HEK293 (cell line): ENCODE measurements at regions not wholly inside any gene's neighbourhood (a gene's known extent, or its start where the extent isn't known, plus 50 kb on each side); places are given as distances from the start of the nearest gene placed in this dataset.

Source experiments
- CTCF ChIA-PET: fragments of 350-600 bp; formaldehyde crosslinking; extraction: SDS; loops from one replicate; lab custom pipeline; 2021; ENCODE audit warnings: antibody characterized with exemption; lab: Yijun Ruan, JAX
- POLR2A ChIA-PET: fragments of 300-600 bp; formaldehyde crosslinking; extraction: SDS; loops from one replicate; lab custom pipeline; 2020; ENCODE audit warnings: antibody characterized with exemption, inconsistent platforms; lab: Yijun Ruan, JAX
- H3K27ac ChIP-seq: fragments of 200-500 bp; sonication (Bioruptor generic); 2 replicates; pipeline ENCODE4 v1.5.1; 2014; ENCODE audit warnings: low read depth, low read length, control low read depth, inconsistent platforms; ENCODE audit errors: extremely low read depth
- H3K36me3 ChIP-seq, 2 experiments: fragments of 200-500 bp in 1 of 2; sonication (Bioruptor generic) in 1 of 2; 1 replicate in 1 of 2; 2 replicates in 1 of 2; pipeline ENCODE4 v1.5.1; 2014 to 2017; ENCODE audit warnings: inconsistent platforms in 2 of 2, low read length in 2 of 2; ENCODE audit not compliant: control insufficient read depth in 2 of 2, insufficient read depth in 1 of 2
- H3K4me1 ChIP-seq: fragments of 200-500 bp; sonication (Bioruptor generic); 2 replicates; pipeline ENCODE4 v1.5.1; 2014; ENCODE audit warnings: mild to moderate bottlenecking, low read length, inconsistent platforms; ENCODE audit not compliant: control insufficient read depth, insufficient read depth
- H3K4me3 ChIP-seq: 2 replicates; pipeline ENCODE4 v1.5.1; 2011; ENCODE audit warnings: low read depth, mild to moderate bottlenecking, control low read depth, low read length, moderate library complexity
- H3K9me3 ChIP-seq: fragments of 200-500 bp; sonication (Bioruptor generic); 2 replicates; pipeline ENCODE4 v1.5.1; 2014; ENCODE audit warnings: low read depth, low read length, inconsistent platforms; ENCODE audit not compliant: control insufficient read depth, insufficient read depth
- BCL11B ChIP-seq: fragments of 450-650 bp; formaldehyde crosslinking; IDR thresholded peaks from 2 replicates; pipeline ENCODE4 v1.5.1; 2016; ENCODE audit warnings: low read depth, missing biosample characterization, missing genetic modification characterization
- KLF1 ChIP-seq: fragments of 450-650 bp; formaldehyde crosslinking; IDR thresholded peaks from 2 replicates; pipeline ENCODE4 v1.5.1; 2016; ENCODE audit warnings: missing biosample characterization, missing genetic modification characterization
- KLF16 ChIP-seq: fragments of 450-650 bp; formaldehyde crosslinking; IDR thresholded peaks from 2 replicates; pipeline ENCODE4 v1.5.1; 2017; ENCODE audit warnings: missing biosample characterization, missing genetic modification characterization
- KLF9 ChIP-seq: fragments of 450-650 bp; formaldehyde crosslinking; IDR thresholded peaks from 2 replicates; pipeline ENCODE4 v1.5.1; 2016; ENCODE audit warnings: missing biosample characterization, missing genetic modification characterization, low read depth
- MYNN ChIP-seq: fragments of 450-650 bp; formaldehyde crosslinking; IDR thresholded peaks from 2 replicates; pipeline ENCODE4 v1.5.1; 2016; ENCODE audit warnings: missing biosample characterization, missing genetic modification characterization, borderline replicate concordance
- ZBTB20 ChIP-seq: fragments of 450-650 bp; formaldehyde crosslinking; IDR thresholded peaks from 2 replicates; pipeline ENCODE4 v1.5.1; 2016; ENCODE audit warnings: missing biosample characterization, missing genetic modification characterization
- ZFP37 ChIP-seq: fragments of 450-650 bp; formaldehyde crosslinking; IDR thresholded peaks from 2 replicates; pipeline ENCODE4 v1.5.1; 2016; ENCODE audit warnings: missing biosample characterization, missing genetic modification characterization
- ZNF16 ChIP-seq: fragments of 450-650 bp; formaldehyde crosslinking; IDR thresholded peaks from 2 replicates; pipeline ENCODE4 v1.5.1; 2016; ENCODE audit warnings: low read depth, missing biosample characterization, missing genetic modification characterization
- ZNF23 ChIP-seq: fragments of 450-650 bp; formaldehyde crosslinking; IDR thresholded peaks from 2 replicates; pipeline ENCODE4 v1.5.1; 2016; ENCODE audit warnings: missing biosample characterization, missing genetic modification characterization, borderline replicate concordance
- ZNF366 ChIP-seq: fragments of 450-650 bp; formaldehyde crosslinking; conservative IDR thresholded peaks from 2 replicates; pipeline ENCODE4 v1.5.1; 2016; ENCODE audit warnings: missing biosample characterization, missing genetic modification characterization
- ZNF514 ChIP-seq: fragments of 450-650 bp; formaldehyde crosslinking; IDR thresholded peaks from 2 replicates; pipeline ENCODE4 v1.5.1; 2016; ENCODE audit warnings: missing biosample characterization, missing genetic modification characterization
- ZNF561 ChIP-seq: fragments of 450-650 bp; IDR thresholded peaks from 2 replicates; pipeline ENCODE4 v1.5.1; 2018; ENCODE audit warnings: missing biosample characterization, missing genetic modification characterization, borderline replicate concordance
- ZNF623 ChIP-seq: fragments of 450-650 bp; formaldehyde crosslinking; IDR thresholded peaks from 2 replicates; pipeline ENCODE4 v1.5.1; 2016; ENCODE audit warnings: missing biosample characterization, missing genetic modification characterization
- ZNF629 ChIP-seq: fragments of 450-650 bp; formaldehyde crosslinking; IDR thresholded peaks from 2 replicates; pipeline ENCODE4 v1.5.1; 2017; ENCODE audit warnings: missing biosample characterization, missing genetic modification characterization
- ZNF664 ChIP-seq: fragments of 450-650 bp; formaldehyde crosslinking; IDR thresholded peaks from 2 replicates; pipeline ENCODE4 v1.5.1; 2016; ENCODE audit warnings: missing biosample characterization, missing genetic modification characterization
- ZSCAN16 ChIP-seq: fragments of 450-650 bp; formaldehyde crosslinking; IDR thresholded peaks from 2 replicates; pipeline ENCODE4 v1.5.1; 2016; ENCODE audit warnings: missing biosample characterization, missing genetic modification characterization
- TF ChIP-seq, protein P1 (sequence below): fragments of 450-650 bp; IDR thresholded peaks from 2 replicates; pipeline ENCODE4 v1.5.1; 2018; ENCODE audit warnings: missing biosample characterization, missing genetic modification characterization
- TF ChIP-seq, protein P2 (sequence below): fragments of 450-650 bp; formaldehyde crosslinking; IDR thresholded peaks from 2 replicates; pipeline ENCODE4 v1.5.1; 2017; ENCODE audit warnings: missing biosample characterization, missing genetic modification characterization
- TF ChIP-seq, protein P3 (sequence below): fragments of 450-650 bp; formaldehyde crosslinking; optimal IDR thresholded peaks from 2 replicates; pipeline ENCODE3; 2016; ENCODE audit warnings: missing biosample characterization, mild to moderate bottlenecking, missing genetic modification characterization
- TF ChIP-seq, protein P4 (sequence below): fragments of 450-650 bp; formaldehyde crosslinking; IDR thresholded peaks from 2 replicates; pipeline ENCODE4 v1.5.1; 2016; ENCODE audit warnings: missing biosample characterization, missing genetic modification characterization
- TF ChIP-seq, protein P5 (sequence below): fragments of 450-650 bp; formaldehyde crosslinking; IDR thresholded peaks from 2 replicates; pipeline ENCODE4 v1.5.1; 2016; ENCODE audit warnings: missing biosample characterization, missing genetic modification characterization

DNA sequence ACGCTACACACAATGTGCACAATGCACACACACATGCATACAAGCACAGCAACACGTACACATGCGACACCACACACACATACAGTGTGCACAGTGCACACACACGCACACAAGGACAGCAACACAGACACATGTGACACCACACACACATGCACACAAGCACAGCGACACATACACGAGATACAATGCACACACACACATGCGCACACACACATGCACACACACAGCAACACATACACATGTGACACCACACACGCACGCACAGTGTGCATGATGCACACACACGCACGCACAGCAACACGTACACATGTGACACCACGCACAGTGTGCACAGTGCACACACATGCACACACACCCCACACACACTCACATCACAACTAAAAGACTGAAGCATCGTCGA is 327.3 kb downstream of the THBS2 start:
- TF ChIP-seq, protein P1, sequence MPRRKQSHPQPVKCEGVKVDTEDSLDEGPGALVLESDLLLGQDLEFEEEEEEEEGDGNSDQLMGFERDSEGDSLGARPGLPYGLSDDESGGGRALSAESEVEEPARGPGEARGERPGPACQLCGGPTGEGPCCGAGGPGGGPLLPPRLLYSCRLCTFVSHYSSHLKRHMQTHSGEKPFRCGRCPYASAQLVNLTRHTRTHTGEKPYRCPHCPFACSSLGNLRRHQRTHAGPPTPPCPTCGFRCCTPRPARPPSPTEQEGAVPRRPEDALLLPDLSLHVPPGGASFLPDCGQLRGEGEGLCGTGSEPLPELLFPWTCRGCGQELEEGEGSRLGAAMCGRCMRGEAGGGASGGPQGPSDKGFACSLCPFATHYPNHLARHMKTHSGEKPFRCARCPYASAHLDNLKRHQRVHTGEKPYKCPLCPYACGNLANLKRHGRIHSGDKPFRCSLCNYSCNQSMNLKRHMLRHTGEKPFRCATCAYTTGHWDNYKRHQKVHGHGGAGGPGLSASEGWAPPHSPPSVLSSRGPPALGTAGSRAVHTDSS (tag by site-specific recombination): no peak
- TF ChIP-seq, protein P2, sequence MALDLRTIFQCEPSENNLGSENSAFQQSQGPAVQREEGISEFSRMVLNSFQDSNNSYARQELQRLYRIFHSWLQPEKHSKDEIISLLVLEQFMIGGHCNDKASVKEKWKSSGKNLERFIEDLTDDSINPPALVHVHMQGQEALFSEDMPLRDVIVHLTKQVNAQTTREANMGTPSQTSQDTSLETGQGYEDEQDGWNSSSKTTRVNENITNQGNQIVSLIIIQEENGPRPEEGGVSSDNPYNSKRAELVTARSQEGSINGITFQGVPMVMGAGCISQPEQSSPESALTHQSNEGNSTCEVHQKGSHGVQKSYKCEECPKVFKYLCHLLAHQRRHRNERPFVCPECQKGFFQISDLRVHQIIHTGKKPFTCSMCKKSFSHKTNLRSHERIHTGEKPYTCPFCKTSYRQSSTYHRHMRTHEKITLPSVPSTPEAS (tag by site-specific recombination): peak; percentile 77
- TF ChIP-seq, all 188 proteins: peak for 1
- ChIA-PET POLR2A (no interaction called here), CTCF (interaction anchor here (0.6 to 1.1 kb wide), 2 partner anchors 31 to 604 kb away, joined by 3 to 4 read pairs; no protein-coding TSS in a partner anchor)
- Histone ChIP-seq H3K36me3 (no peaks in the 10 kb centered on the region), H3K27ac (no peak overlapping the region), H3K4me3 (no peak overlapping the region), H3K4me1 (no peaks in the 10 kb centered on the region), H3K9me3 (peaks cover 2% of the 10 kb centered on the region; the same call in 1 of the 2 replicates)

DNA sequence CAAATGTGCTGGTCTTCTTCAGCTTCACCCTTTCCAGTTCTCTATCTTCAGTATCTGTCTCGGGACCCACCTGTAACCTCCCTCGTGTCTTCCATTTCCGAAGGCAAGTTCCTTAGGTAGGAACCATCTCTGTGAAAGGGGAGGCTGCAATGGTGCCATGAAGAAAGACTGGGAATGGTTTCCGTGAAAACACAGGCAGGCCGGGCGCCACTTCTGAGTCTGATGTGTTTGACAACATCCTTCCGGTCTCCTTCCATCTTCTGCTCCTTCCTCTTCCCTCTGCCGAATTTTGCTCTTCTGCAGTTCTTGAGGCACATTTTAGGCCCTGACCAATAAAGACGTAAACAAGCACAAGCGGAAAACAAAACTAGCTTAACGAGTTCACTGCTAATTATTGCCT is 328.0 kb downstream of the THBS2 start:
- Histone ChIP-seq H3K4me3 (no peak overlapping the region), H3K4me1 (no peaks in the 10 kb centered on the region), H3K9me3 (peaks cover 2% of the 10 kb centered on the region; the same call in 1 of the 2 replicates), H3K27ac (no peak overlapping the region), H3K36me3 (no peaks in the 10 kb centered on the region)
- ChIA-PET CTCF (interaction anchor here (0.6 to 1.1 kb wide), 2 partner anchors 8 to 30 kb away, joined by 4 read pairs; no protein-coding TSS in a partner anchor), POLR2A (no interaction called here)
- TF ChIP-seq BCL11B (tag by site-specific recombination): no peak
- TF ChIP-seq, protein P3, sequence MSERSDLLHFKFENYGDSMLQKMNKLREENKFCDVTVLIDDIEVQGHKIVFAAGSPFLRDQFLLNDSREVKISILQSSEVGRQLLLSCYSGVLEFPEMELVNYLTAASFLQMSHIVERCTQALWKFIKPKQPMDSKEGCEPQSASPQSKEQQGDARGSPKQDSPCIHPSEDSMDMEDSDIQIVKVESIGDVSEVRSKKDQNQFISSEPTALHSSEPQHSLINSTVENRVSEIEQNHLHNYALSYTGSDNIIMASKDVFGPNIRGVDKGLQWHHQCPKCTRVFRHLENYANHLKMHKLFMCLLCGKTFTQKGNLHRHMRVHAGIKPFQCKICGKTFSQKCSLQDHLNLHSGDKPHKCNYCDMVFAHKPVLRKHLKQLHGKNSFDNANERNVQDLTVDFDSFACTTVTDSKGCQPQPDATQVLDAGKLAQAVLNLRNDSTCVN (tag by site-specific recombination): no peak
- no peak for TF ChIP-seq ZNF16 (tag by site-specific recombination)
- no peak for TF ChIP-seq ZNF664 (tag by site-specific recombination)
- no peak for TF ChIP-seq ZNF23
- no peak for TF ChIP-seq ZNF514
- no peak for TF ChIP-seq ZSCAN16
- no peak for TF ChIP-seq ZNF623 (tag by site-specific recombination)
- TF ChIP-seq ZNF561 (tag by site-specific recombination): no peak
- no peak for TF ChIP-seq MYNN (tag by site-specific recombination)
- no peak for TF ChIP-seq KLF16 (tag by site-specific recombination)
- no peak for TF ChIP-seq KLF1 (tag by site-specific recombination)
- TF ChIP-seq, protein P4, sequence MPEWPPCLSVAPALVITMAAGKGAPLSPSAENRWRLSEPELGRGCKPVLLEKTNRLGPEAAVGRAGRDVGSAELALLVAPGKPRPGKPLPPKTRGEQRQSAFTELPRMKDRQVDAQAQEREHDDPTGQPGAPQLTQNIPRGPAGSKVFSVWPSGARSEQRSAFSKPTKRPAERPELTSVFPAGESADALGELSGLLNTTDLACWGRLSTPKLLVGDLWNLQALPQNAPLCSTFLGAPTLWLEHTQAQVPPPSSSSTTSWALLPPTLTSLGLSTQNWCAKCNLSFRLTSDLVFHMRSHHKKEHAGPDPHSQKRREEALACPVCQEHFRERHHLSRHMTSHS (tag by site-specific recombination): no peak
- TF ChIP-seq ZBTB20 (tag by site-specific recombination): no peak
- TF ChIP-seq KLF9 (tag by site-specific recombination): no peak
- TF ChIP-seq ZNF629 (tag by site-specific recombination): no peak

DNA sequence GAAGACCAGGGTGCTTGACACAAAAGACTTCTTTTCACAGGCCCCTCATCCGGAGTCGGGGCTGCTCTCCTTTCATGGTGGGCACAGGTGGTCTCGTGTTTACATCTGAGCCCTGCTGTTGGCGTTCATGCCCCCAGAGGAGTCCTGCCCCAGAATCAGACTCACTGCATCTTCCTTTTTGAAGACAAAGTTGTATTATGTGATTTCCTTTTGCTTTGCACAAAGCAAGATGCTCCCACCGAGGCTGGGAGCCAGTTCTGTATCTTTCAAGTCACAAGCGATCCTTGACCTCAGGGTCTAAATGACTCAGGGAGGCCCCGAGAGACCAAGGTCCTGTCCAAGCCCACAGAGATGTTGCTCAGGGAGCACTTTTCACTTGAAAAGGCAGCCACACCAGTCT is 330.5 kb downstream of the THBS2 start:
- POLR2A ChIA-PET: no interaction called here
- H3K4me3 ChIP-seq: no peak overlapping the region
- no peaks in the 10 kb centered on the region for H3K9me3 ChIP-seq
- H3K4me1 ChIP-seq: no peaks in the 10 kb centered on the region
- H3K27ac ChIP-seq: no peak overlapping the region
- CTCF ChIA-PET: no interaction called here
- no peak for TF ChIP-seq ZNF366 (tag by site-specific recombination)
- TF ChIP-seq, protein P5, sequence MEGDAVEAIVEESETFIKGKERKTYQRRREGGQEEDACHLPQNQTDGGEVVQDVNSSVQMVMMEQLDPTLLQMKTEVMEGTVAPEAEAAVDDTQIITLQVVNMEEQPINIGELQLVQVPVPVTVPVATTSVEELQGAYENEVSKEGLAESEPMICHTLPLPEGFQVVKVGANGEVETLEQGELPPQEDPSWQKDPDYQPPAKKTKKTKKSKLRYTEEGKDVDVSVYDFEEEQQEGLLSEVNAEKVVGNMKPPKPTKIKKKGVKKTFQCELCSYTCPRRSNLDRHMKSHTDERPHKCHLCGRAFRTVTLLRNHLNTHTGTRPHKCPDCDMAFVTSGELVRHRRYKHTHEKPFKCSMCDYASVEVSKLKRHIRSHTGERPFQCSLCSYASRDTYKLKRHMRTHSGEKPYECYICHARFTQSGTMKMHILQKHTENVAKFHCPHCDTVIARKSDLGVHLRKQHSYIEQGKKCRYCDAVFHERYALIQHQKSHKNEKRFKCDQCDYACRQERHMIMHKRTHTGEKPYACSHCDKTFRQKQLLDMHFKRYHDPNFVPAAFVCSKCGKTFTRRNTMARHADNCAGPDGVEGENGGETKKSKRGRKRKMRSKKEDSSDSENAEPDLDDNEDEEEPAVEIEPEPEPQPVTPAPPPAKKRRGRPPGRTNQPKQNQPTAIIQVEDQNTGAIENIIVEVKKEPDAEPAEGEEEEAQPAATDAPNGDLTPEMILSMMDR (tag by site-specific recombination): no peak
- TF ChIP-seq ZFP37 (tag by site-specific recombination): no peak
- TF ChIP-seq, all 188 proteins: peak for 0
- H3K36me3 ChIP-seq: no peaks in the 10 kb centered on the region
